ES-I3 (cell line): ENCODE measurements at regions not wholly inside any gene's neighbourhood (a gene's known extent, or its start where the extent isn't known, plus 50 kb on each side); places are given as distances from the start of the nearest gene placed in this dataset.

ENCODE experiments used
- H3K36me3 ChIP-seq: 2 replicates; pipeline ENCODE4 v1.6.1; 2013; ENCODE audit warnings: mild to moderate bottlenecking, low read length, control low read depth, moderate library complexity; ENCODE audit not compliant: insufficient read depth
- H3K4me1 ChIP-seq: 2 replicates; pipeline ENCODE4 v1.6.1; 2013; ENCODE audit warnings: mild to moderate bottlenecking, control low read depth, low read length; ENCODE audit not compliant: insufficient read depth
- H3K9ac ChIP-seq: 2 replicates; pipeline ENCODE4 v1.6.1; 2013; ENCODE audit warnings: low read depth, mild to moderate bottlenecking, low read length, moderate library complexity
- H3K9me3 ChIP-seq: 2 replicates; pipeline ENCODE4 v1.6.1; 2013; ENCODE audit warnings: mild to moderate bottlenecking, low read length, moderate library complexity; ENCODE audit not compliant: control insufficient read depth, insufficient read depth

DNA sequence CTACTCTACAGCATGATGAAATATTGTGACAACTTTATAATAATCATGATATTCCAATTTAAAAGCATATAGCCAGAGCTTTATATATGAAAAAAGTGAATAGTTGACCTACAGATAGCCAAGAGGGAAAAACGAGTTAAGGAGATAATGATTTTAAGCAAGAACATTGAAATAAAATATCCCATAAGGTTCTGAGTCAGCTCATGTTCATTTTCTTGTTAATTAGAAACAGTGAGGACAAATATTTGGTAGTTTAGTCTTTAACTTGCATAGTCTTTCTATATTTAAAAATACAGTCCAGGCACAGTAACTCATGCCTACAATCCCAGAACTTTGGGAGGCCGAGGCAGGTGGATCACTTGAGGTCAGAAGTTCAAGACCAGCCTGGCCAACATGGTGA, 55.8 kb upstream of the CDH6 start:
- Histone ChIP-seq H3K9ac (no peak overlapping the region), H3K4me1 (no peaks in the 10 kb centered on the region), H3K9me3 (peaks cover 3% of the 10 kb centered on the region; the same call in 1 of the 2 replicates), H3K36me3 (no peaks in the 10 kb centered on the region)

GRCh38 chr5:31135542-31135941, 57.9 kb upstream of the CDH6 start:
- Histone ChIP-seq H3K4me1 (no peaks in the 10 kb centered on the region), H3K36me3 (no peaks in the 10 kb centered on the region), H3K9ac (no peak overlapping the region)

DNA sequence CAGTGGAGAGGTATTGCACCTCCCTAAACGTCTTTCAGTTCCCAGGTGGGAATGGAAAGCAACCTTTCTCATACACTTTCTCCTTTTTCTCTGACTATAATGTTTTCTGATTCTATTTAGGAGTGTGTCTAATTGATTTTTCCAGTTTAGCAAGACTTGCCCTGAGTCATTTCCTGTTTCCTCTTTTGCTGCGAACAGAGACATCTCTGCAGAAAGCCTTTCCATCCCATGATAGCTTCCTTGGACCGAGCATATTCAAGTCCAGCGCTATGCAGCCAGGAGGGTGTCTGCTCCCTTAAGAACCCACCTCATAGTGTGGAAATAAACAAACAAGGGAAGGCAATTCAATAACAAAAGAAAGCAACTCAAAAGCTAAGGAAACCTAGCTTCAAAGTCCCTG, 60.0 kb upstream of the CDH6 start:
- H3K9me3 ChIP-seq = peaks cover 3% of the 10 kb centered on the region; the same call in 1 of the 2 replicates
- H3K4me1 ChIP-seq = no peaks in the 10 kb centered on the region
- H3K36me3 ChIP-seq = no peaks in the 10 kb centered on the region
- H3K9ac ChIP-seq = no peak overlapping the region

More at GRCh38 chr5:31135542-31135941, 57.9 kb upstream of the CDH6 start:
- peaks cover 3% of the 10 kb centered on the region; the same call in 1 of the 2 replicates for H3K9me3 ChIP-seq

GRCh38 chr5:31131381-31131891, 62.0 kb upstream of the CDH6 start:
- no peaks in the 10 kb centered on the region for H3K36me3 ChIP-seq
- H3K9ac ChIP-seq = no peak overlapping the region
- H3K4me1 ChIP-seq = no peaks in the 10 kb centered on the region
- H3K9me3 ChIP-seq = peaks cover 3% of the 10 kb centered on the region; the same call in 1 of the 2 replicates

- Histone ChIP-seq H3K9ac (no peak overlapping the region), H3K9me3 (peaks cover 3% of the 10 kb centered on the region; the same call in 1 of the 2 replicates), H3K36me3 (no peaks in the 10 kb centered on the region), H3K4me1 (no peaks in the 10 kb centered on the region)
Observed at GRCh38 chr5:31130676-31131075, 62.8 kb upstream of the CDH6 start.

DNA sequence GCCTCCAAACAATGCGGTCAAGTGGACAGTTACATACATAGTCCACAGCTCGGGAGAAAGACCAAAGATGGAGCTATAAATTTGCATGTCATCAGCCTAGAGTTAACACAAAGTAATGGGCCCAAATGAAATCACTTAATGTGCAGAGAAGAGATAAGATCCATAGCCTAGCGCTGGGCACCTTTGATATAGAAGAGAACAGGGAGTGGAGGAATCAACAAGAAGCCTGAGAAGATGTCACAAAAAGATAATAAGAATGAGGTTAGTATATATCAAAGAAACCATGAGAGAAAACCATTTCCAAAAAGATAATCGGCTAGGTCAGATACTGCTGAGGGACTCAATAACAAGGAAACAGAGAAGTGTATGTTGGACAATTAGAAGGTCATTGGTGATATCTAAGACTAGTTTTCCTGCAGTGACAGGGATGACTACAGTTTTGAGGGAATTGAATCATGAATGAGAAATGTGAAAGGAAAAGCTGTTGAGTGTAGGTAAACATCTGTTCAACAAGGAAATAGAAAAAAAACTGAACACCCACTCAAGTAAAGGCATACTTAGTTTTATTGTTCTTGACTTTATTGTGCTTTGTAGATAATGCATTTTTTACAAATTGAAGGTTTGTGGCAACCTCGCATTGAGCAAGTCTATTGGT, 68.7 kb upstream of the CDH6 start:
- H3K9me3 ChIP-seq = no peaks in the 10 kb centered on the region
- H3K4me1 ChIP-seq = no peaks in the 10 kb centered on the region
- no peaks in the 10 kb centered on the region for H3K36me3 ChIP-seq
- H3K9ac ChIP-seq = no peak overlapping the region

- Histone ChIP-seq H3K9ac (no peak overlapping the region), H3K9me3 (no peaks in the 10 kb centered on the region), H3K4me1 (no peaks in the 10 kb centered on the region), H3K36me3 (no peaks in the 10 kb centered on the region)
Observed at GRCh38 chr5:31124026-31124425, 69.5 kb upstream of the CDH6 start.

- Histone ChIP-seq H3K9me3 (no peaks in the 10 kb centered on the region), H3K36me3 (no peaks in the 10 kb centered on the region), H3K4me1 (no peaks in the 10 kb centered on the region), H3K9ac (no peak overlapping the region)
Observed at GRCh38 chr5:31122998-31123951, 70.2 kb upstream of the CDH6 start.

DNA sequence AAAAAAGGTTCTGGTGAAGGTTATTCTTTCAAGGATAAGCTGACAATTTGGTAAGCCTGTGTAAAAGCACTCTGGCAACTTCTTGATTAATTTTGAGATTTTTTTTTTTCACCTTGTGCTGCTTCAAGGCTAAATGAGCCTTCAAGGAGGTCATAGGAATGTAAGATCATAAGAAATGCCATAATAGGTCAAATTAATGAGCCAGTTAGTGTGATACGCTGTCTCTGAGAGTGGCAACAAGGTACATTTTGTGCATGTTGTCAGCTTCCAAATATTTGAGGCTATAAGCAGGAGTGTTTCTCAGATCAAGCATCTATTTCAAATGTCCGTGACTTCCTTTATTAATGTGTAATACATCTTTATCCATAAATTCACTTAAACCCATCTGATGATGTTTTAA, 72.3 kb upstream of the CDH6 start:
- H3K4me1 ChIP-seq = no peaks in the 10 kb centered on the region
- H3K36me3 ChIP-seq = no peaks in the 10 kb centered on the region
- H3K9me3 ChIP-seq = no peaks in the 10 kb centered on the region
- no peak overlapping the region for H3K9ac ChIP-seq

DNA sequence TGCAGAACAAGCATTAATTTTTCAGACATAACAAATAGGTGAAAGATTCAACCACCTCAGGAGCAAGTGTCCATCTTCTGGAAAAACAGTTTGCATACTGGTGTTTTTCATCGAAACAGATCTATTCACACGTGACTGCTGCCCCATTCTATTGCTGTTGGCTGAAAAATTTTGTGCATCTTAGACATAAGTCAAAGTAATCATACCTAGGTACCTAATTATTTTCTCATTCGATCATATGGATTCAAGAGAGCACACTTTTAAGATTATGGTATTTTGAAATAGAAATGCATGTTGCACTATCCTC, 72.9 kb upstream of the CDH6 start:
- H3K9ac ChIP-seq = no peak overlapping the region
- H3K36me3 ChIP-seq = no peaks in the 10 kb centered on the region
- H3K4me1 ChIP-seq = no peaks in the 10 kb centered on the region
- no peaks in the 10 kb centered on the region for H3K9me3 ChIP-seq

DNA sequence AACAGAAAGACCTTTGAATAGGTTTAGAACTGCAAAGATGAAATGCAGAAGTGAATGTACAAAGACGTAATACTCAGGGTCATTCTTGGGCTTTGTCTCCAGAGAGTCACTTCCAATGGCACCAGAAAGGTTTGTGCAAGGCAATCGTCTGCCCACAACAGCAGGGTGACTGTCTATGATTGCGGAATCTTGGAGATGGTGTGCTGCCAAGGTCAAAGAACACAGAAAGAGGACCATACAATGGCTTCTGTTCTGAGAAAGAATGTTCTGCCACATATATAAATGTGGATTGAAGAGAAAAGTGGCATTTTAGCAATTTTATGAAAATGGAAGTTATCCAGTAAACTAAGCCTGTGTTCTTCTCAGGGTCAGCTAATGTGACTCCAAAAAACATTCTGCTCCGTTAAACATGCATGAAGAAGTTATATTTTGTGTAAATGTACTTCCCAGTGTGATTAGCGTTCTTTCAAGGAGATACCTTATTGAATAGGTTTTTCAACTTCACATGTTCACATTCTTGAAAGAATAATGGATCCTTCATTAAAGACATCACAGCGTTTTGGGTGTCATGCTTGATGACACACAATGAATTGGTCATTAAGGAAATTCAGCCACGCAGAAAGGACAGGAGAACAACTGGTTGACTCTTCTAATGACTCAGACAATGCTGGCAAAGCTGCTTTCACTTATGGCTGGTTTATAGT, 73.4 kb upstream of the CDH6 start:
- Histone ChIP-seq H3K9me3 (no peaks in the 10 kb centered on the region), H3K9ac (no peak overlapping the region), H3K4me1 (no peaks in the 10 kb centered on the region), H3K36me3 (no peaks in the 10 kb centered on the region)

- Histone ChIP-seq H3K9me3 (no peaks in the 10 kb centered on the region), H3K9ac (no peak overlapping the region), H3K36me3 (no peaks in the 10 kb centered on the region), H3K4me1 (no peaks in the 10 kb centered on the region)
Observed at GRCh38 chr5:31116466-31117031, 76.9 kb upstream of the CDH6 start.

DNA sequence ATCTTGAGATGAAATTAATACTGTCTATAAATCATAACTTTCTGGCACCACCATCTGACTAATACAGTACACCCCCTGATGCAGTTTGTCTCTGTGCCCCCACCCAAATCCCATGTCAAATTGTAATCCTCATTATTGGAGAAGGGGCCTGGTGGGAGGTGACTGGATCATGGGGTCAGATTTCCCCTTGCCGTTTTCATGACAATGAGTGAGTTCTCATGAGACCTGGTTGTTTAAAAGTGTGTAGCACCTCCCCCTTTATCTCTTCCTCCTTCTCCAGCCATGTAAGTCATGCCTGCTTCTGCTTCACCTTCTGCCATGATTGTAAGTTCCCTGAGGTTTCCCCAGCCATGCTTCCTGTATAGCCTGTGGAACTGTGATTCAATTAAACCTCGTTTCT, 78.7 kb upstream of the CDH6 start:
- Histone ChIP-seq H3K9ac (no peak overlapping the region), H3K36me3 (no peaks in the 10 kb centered on the region), H3K9me3 (no peaks in the 10 kb centered on the region), H3K4me1 (no peaks in the 10 kb centered on the region)

GRCh38 chr5:31113666-31114350, 79.7 kb upstream of the CDH6 start:
- Histone ChIP-seq H3K4me1 (no peaks in the 10 kb centered on the region), H3K36me3 (no peaks in the 10 kb centered on the region), H3K9me3 (no peaks in the 10 kb centered on the region), H3K9ac (no peak overlapping the region)
